ENCODE measurements at regions not wholly inside any gene's neighbourhood (a gene's known extent, or its start where the extent isn't known, plus 50 kb on each side); places are given as distances from the start of the nearest gene placed in this dataset.

GRCh38 chrX:23589496-23589895 is 77.8 kb upstream of the PRDX4 start:
- Histone ChIP-seq H3K4me2 (ENCODE audit: insufficient read depth, low read length) (no peak overlapping the region), H3K27me3 (ENCODE audit: control insufficient read depth in 2 of 2, insufficient read depth in 2 of 2, low read length in 2 of 2) (no peaks in the 10 kb centered on the region; a peak in 1 of 5 replicates), H3K4me3 (no peak overlapping the region), H3K9me1 (ENCODE audit: control insufficient read depth, insufficient read depth, low read length) (no peaks in the 10 kb centered on the region), H3K9ac (ENCODE audit: insufficient read depth in 1 of 2, low read depth in 2 of 2, low read length in 2 of 2) (no peak overlapping the region), H2AFZ (ENCODE audit: low read depth, low read length) (no peak overlapping the region), H3K4me1 (replicated peaks in 1 of 2; ENCODE audit: control insufficient read depth in 2 of 2, insufficient read depth in 2 of 2, low read length in 2 of 2) (no peaks in the 10 kb centered on the region), H3K36me3 (ENCODE audit: control insufficient read depth, insufficient read depth, low read length) (no peaks in the 10 kb centered on the region), H3K79me2 (ENCODE audit: control insufficient read depth, insufficient read depth, low read length) (no peaks in the 10 kb centered on the region), H3K9me3 (replicated peaks; ENCODE audit: control insufficient read depth, insufficient read depth, low read depth, low read length) (no peaks in the 10 kb centered on the region), H4K20me1 (replicated peaks; ENCODE audit: control insufficient read depth, insufficient read depth, low read length) (no peaks in the 10 kb centered on the region), H3K27ac (ENCODE audit: extremely low read depth, low read depth, low read length) (no peak overlapping the region)
- DNase-seq (ENCODE audit: extremely low read depth in 1 of 4, low spot score in 3 of 4): no peak
- in situ Hi-C loops (cut with MboI) (no loop called here), intact Hi-C loops (cut with micrococcal nuclease) (no loop called here)
- no peak for FAIRE-seq
- TF ChIP-seq NCOR1 (IDR thresholded peaks at IDR 0.05): no peak
- ATAC-seq: no peak
- WGBS (ENCODE audit: insufficient coverage, low coverage, missing lambda C conversion rate): 5% methylated on average over 4 of the region's 4 CpGs
- POLR2A ChIA-PET: no interaction called here
- CTCF ChIA-PET (ENCODE audit: low intra/inter-chr PET ratio): interaction anchor here (0.7 kb wide), 1 partner anchor 365 kb away, joined by 3 read pairs; no protein-coding TSS in a partner anchor
- no TSS peak for BruUV-seq (replicated peaks)

DNA sequence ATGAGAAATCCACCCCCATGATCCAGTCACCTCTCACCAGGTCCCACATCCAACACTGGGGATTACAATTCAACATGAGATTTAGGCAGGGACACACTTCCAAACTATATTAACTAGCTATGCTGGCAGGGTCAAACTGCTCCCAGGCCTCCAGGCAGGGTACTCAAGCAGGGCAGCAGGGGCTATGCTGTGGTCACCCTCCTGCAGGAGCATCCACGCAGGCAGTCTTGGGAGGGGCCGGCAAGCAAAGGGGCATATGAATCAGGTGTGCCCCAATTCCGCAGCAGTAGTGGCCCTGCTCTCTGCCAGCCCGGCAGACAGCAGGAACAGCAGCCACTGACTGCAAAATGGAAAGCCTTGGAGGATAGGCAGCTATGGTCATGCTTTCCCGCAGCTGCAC is 74.6 kb upstream of the PRDX4 start:
- ATAC-seq (no peak), DNase-seq (ENCODE audit: extremely low read depth in 1 of 4, low spot score in 3 of 4) (no peak), FAIRE-seq (no peak)
- Histone ChIP-seq H3K79me2 (ENCODE audit: control insufficient read depth, insufficient read depth, low read length) (no peaks in the 10 kb centered on the region), H4K20me1 (replicated peaks; ENCODE audit: control insufficient read depth, insufficient read depth, low read length) (no peaks in the 10 kb centered on the region), H3K9me3 (replicated peaks; ENCODE audit: control insufficient read depth, insufficient read depth, low read depth, low read length) (no peaks in the 10 kb centered on the region), H2AFZ (ENCODE audit: low read depth, low read length) (no peak overlapping the region), H3K4me2 (ENCODE audit: insufficient read depth, low read length) (no peak overlapping the region), H3K9ac (ENCODE audit: insufficient read depth in 1 of 2, low read depth in 2 of 2, low read length in 2 of 2) (no peak overlapping the region), H3K4me3 (no peak overlapping the region), H3K36me3 (ENCODE audit: control insufficient read depth, insufficient read depth, low read length) (no peaks in the 10 kb centered on the region), H3K27ac (ENCODE audit: extremely low read depth, low read depth, low read length) (no peak overlapping the region), H3K9me1 (ENCODE audit: control insufficient read depth, insufficient read depth, low read length) (no peaks in the 10 kb centered on the region), H3K27me3 (ENCODE audit: control insufficient read depth in 2 of 2, insufficient read depth in 2 of 2, low read length in 2 of 2) (no peaks in the 10 kb centered on the region; a peak in 1 of 5 replicates), H3K4me1 (replicated peaks in 1 of 2; ENCODE audit: control insufficient read depth in 2 of 2, insufficient read depth in 2 of 2, low read length in 2 of 2) (no peaks in the 10 kb centered on the region)
- WGBS (ENCODE audit: insufficient coverage, low coverage, missing lambda C conversion rate): 0% methylated on average over 3 of the region's 5 CpGs
- POLR2A ChIA-PET: no interaction called here
- in situ Hi-C loops (cut with MboI): no loop called here
- BruUV-seq (replicated peaks): no TSS peak
- CTCF ChIA-PET (ENCODE audit: low intra/inter-chr PET ratio): no interaction called here
- TF ChIP-seq CSDE1 (IDR thresholded peaks at IDR 0.05) (no peak), HDAC8 (tag; IDR thresholded peaks at IDR 0.05) (no peak), CTBP1 (IDR thresholded peaks at IDR 0.05; ENCODE audit: borderline replicate concordance) (no peak), ATF2 (CRISPR knock-in tag; IDR thresholded peaks at IDR 0.05) (no peak), MBD2 (IDR thresholded peaks at IDR 0.05; ENCODE audit: borderline replicate concordance, low read depth) (no peak), SMARCA4 (IDR thresholded peaks at IDR 0.05) (no peak), MTA1 (IDR thresholded peaks at IDR 0.05; ENCODE audit: borderline replicate concordance) (no peak), ZNF24 (IDR thresholded peaks at IDR 0.05) (no peak), CBFB (CRISPR knock-in tag; IDR thresholded peaks at IDR 0.05) (no peak), ZNF280B (CRISPR knock-in tag; IDR thresholded peaks at IDR 0.05) (no peak), HNRNPLL (IDR thresholded peaks at IDR 0.05; ENCODE audit: low read depth, low read length, poor library complexity, severe bottlenecking) (no peak)
- TF ChIP-seq, protein P1, sequence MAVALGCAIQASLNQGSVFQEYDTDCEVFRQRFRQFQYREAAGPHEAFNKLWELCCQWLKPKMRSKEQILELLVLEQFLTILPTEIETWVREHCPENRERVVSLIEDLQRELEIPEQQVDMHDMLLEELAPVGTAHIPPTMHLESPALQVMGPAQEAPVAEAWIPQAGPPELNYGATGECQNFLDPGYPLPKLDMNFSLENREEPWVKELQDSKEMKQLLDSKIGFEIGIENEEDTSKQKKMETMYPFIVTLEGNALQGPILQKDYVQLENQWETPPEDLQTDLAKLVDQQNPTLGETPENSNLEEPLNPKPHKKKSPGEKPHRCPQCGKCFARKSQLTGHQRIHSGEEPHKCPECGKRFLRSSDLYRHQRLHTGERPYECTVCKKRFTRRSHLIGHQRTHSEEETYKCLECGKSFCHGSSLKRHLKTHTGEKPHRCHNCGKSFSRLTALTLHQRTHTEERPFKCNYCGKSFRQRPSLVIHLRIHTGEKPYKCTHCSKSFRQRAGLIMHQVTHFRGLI (CRISPR knock-in tag; IDR thresholded peaks at IDR 0.05): no peak
- intact Hi-C loops (cut with micrococcal nuclease): no loop called here

Data from K562 (cell line).